CD8-positive, alpha-beta memory T cell (primary cell): ENCODE measurements at regions not wholly inside any gene's neighbourhood (a gene's known extent, or its start where the extent isn't known, plus 50 kb on each side); places are given as distances from the start of the nearest gene placed in this dataset.

Source experiments
- CTCF ChIA-PET: fragments of 350-600 bp; sonication (Branson Sonifier 250); formaldehyde crosslinking; loops from one replicate; lab custom pipeline; 2021; ENCODE audit warnings: antibody characterized with exemption; lab: Charles Lee
- POLR2A ChIA-PET: fragments of 350-600 bp; sonication (Branson Sonifier 250); formaldehyde crosslinking; loops from one replicate; lab custom pipeline; 2021; ENCODE audit warnings: antibody characterized with exemption; lab: Charles Lee
- DNase-seq, 5 donors: peaks; one replicate each; pipeline versions ENCODE4 v3.0.0 to v3.0.0-alpha.2; 2020 to 2022; ENCODE audit warnings: mixed read lengths in 1 of 5
- H3K27ac ChIP-seq: one replicate; pipeline ENCODE4 v1.7.0; 2013; ENCODE audit warnings: low read depth, mild to moderate bottlenecking, low read length, moderate library complexity
- H3K27me3 ChIP-seq: 2 replicates; pipeline ENCODE4 v1.7.0; 2013; ENCODE audit warnings: low read length, mild to moderate bottlenecking; ENCODE audit not compliant: insufficient read depth, poor library complexity, severe bottlenecking
- H3K36me3 ChIP-seq: 2 replicates; pipeline ENCODE4 v1.7.0; 2013; ENCODE audit warnings: mild to moderate bottlenecking, low read length, moderate library complexity; ENCODE audit not compliant: insufficient read depth
- H3K4me1 ChIP-seq: 2 replicates; pipeline ENCODE4 v1.7.0; 2013; ENCODE audit warnings: mild to moderate bottlenecking, low read length, moderate library complexity; ENCODE audit not compliant: insufficient read depth
- H3K4me3 ChIP-seq: 2 replicates; pipeline ENCODE4 v1.7.0; 2013; ENCODE audit warnings: mild to moderate bottlenecking, low read length
- H3K9me3 ChIP-seq: 2 replicates; pipeline ENCODE4 v1.7.0; 2013; ENCODE audit warnings: mild to moderate bottlenecking, low read length
- H3K27ac Mint-ChIP-seq, 8 donors: one replicate each; pipeline ENCODE4 v1.8.0; 2020 to 2021; ENCODE audit warnings: mixed read lengths in 8 of 8, mild to moderate bottlenecking in 6 of 8, inconsistent platforms in 3 of 8, moderate library complexity in 3 of 8
- H3K27me3 Mint-ChIP-seq, 2 donors: one replicate each; pipeline ENCODE4 v1.8.0; 2020 to 2021; ENCODE audit warnings: mixed read lengths in 2 of 2, mild to moderate bottlenecking in 1 of 2, moderate library complexity in 1 of 2
- H3K36me3 Mint-ChIP-seq, 3 donors: one replicate each; pipeline ENCODE4 v1.8.0; 2020 to 2021; ENCODE audit warnings: mixed read lengths in 3 of 3, inconsistent platforms in 1 of 3, mild to moderate bottlenecking in 1 of 3
- H3K4me1 Mint-ChIP-seq, 3 donors: one replicate each; pipeline ENCODE4 v1.8.0; 2020 to 2021; ENCODE audit warnings: mixed read lengths in 3 of 3, inconsistent platforms in 1 of 3, mild to moderate bottlenecking in 1 of 3
- H3K4me3 Mint-ChIP-seq, 7 donors: one replicate each; pipeline ENCODE4 v1.8.0; 2020 to 2021; ENCODE audit warnings: mixed read lengths in 7 of 7, mild to moderate bottlenecking in 6 of 7, moderate library complexity in 4 of 7, inconsistent platforms in 2 of 7
- H3K9me3 Mint-ChIP-seq, 5 donors: one replicate each; pipeline ENCODE4 v1.8.0; 2020 to 2022; ENCODE audit warnings: mixed read lengths in 5 of 5, mild to moderate bottlenecking in 3 of 5, moderate library complexity in 2 of 5, inconsistent platforms in 1 of 5

DNA sequence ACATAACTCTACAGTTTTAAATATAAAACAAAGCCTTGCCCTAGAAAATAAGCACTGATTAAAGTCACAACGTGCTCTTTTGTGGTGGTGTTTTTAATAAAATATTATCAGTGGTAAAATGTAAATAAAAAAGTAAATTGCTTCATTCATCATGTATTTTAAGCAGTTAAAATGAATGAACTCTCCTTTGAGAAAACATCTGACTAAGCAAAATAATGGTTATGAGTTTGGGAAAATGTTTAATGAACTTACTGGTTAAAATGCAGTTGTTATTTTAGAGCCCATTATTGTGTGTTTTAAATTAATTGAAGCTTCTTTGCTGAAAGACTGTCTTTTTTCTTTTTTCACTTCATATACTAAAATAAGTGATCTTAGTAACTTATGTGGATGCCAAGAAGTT is 1007.5 kb upstream of the ARRDC3 start:
- peaks cover 0 to 10% (median 4%) of the 10 kb centered on the region in 5 donors for H3K9me3 Mint-ChIP-seq
- H3K4me1 ChIP-seq = no peaks in the 10 kb centered on the region
- POLR2A ChIA-PET = no interaction called here
- H3K27ac ChIP-seq = no peak overlapping the region
- H3K4me1 Mint-ChIP-seq = no peaks in the 10 kb centered on the region
- no peak overlapping the region for H3K4me3 ChIP-seq
- no peak overlapping the region for H3K4me3 Mint-ChIP-seq
- H3K36me3 ChIP-seq = no peaks in the 10 kb centered on the region
- no peak for DNase-seq
- no peak overlapping the region for H3K27ac Mint-ChIP-seq
- H3K9me3 ChIP-seq = no peaks in the 10 kb centered on the region
- CTCF ChIA-PET = no interaction called here
- no peaks in the 10 kb centered on the region for H3K27me3 Mint-ChIP-seq
- H3K27me3 ChIP-seq = no peaks in the 10 kb centered on the region
- H3K36me3 Mint-ChIP-seq = no peaks in the 10 kb centered on the region

GRCh38 chr5:92380069-92380770 is 997.1 kb upstream of the ARRDC3 start:
- Mint-ChIP-seq H3K27ac (no peak overlapping the region), H3K36me3 (no peaks in the 10 kb centered on the region), H3K27me3 (no peaks in the 10 kb centered on the region), H3K4me3 (no peak overlapping the region), H3K4me1 (no peaks in the 10 kb centered on the region), H3K9me3 (peaks cover 0 to 14% (median 0%) of the 10 kb centered on the region in 5 donors)
- Histone ChIP-seq H3K4me3 (no peak overlapping the region), H3K27me3 (no peaks in the 10 kb centered on the region), H3K9me3 (no peaks in the 10 kb centered on the region), H3K4me1 (no peaks in the 10 kb centered on the region), H3K27ac (no peak overlapping the region), H3K36me3 (no peaks in the 10 kb centered on the region)
- ChIA-PET POLR2A (no interaction called here), CTCF (no interaction called here)
- DNase-seq = no peak

GRCh38 chr5:92378966-92379611 is 996.0 kb upstream of the ARRDC3 start:
- H3K36me3 ChIP-seq = no peaks in the 10 kb centered on the region
- DNase-seq = no peak
- no peaks in the 10 kb centered on the region for H3K27me3 Mint-ChIP-seq
- no peaks in the 10 kb centered on the region for H3K9me3 ChIP-seq
- H3K27me3 ChIP-seq = no peaks in the 10 kb centered on the region
- no peak overlapping the region for H3K4me3 Mint-ChIP-seq
- peaks cover 0 to 14% (median 0%) of the 10 kb centered on the region in 5 donors for H3K9me3 Mint-ChIP-seq
- no peaks in the 10 kb centered on the region for H3K36me3 Mint-ChIP-seq
- H3K4me1 ChIP-seq = no peaks in the 10 kb centered on the region
- H3K27ac ChIP-seq = no peak overlapping the region
- POLR2A ChIA-PET = no interaction called here
- no peak overlapping the region for H3K27ac Mint-ChIP-seq
- H3K4me3 ChIP-seq = no peak overlapping the region
- H3K4me1 Mint-ChIP-seq = no peaks in the 10 kb centered on the region
- CTCF ChIA-PET = no interaction called here

DNA sequence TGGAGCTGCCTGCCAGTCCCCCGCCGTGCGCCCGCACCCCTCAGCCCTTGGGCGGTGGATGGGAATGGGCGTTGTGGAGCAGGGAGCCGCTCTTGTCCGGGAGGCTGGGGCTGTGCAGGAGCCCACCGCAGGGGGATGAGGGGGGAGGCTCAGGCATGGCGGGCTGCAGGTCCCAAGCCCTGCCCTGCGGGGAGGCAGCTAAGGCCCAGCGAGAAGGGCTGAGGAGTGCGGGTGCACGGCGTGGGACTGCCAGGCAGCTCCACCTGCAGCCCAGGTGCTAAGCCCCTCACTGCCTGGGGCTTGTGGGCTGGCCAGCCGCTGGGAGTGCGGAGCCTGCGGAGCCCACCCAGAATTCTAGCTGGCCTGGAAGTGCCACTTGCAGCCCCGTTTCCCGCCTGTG is 991.7 kb upstream of the ARRDC3 start:
- POLR2A ChIA-PET = no interaction called here
- Mint-ChIP-seq H3K27ac (no peak overlapping the region), H3K4me1 (no peaks in the 10 kb centered on the region)

GRCh38 chr5:92372766-92373165 is 989.6 kb upstream of the ARRDC3 start:
- no peaks in the 10 kb centered on the region for H3K9me3 ChIP-seq
- no peak for DNase-seq
- Mint-ChIP-seq H3K4me3 (no peak overlapping the region), H3K27me3 (no peaks in the 10 kb centered on the region), H3K9me3 (peaks cover 3 to 16% (median 6%) of the 10 kb centered on the region in 5 donors), H3K27ac (no peak overlapping the region), H3K36me3 (no peaks in the 10 kb centered on the region), H3K4me1 (no peaks in the 10 kb centered on the region)
- H3K27ac ChIP-seq = no peak overlapping the region
- ChIA-PET POLR2A (no interaction called here), CTCF (no interaction called here)
- H3K4me3 ChIP-seq = no peak overlapping the region
- no peaks in the 10 kb centered on the region for H3K4me1 ChIP-seq
- no peaks in the 10 kb centered on the region for H3K27me3 ChIP-seq
- no peaks in the 10 kb centered on the region for H3K36me3 ChIP-seq

More for the DNA sequence above, 991.7 kb upstream of the ARRDC3 start:
- DNase-seq = peak in 1 of 5 donors; percentile 42
- H3K36me3 Mint-ChIP-seq = no peaks in the 10 kb centered on the region
- Histone ChIP-seq H3K27me3 (no peaks in the 10 kb centered on the region), H3K4me3 (no peak overlapping the region), H3K9me3 (no peaks in the 10 kb centered on the region), H3K4me1 (no peaks in the 10 kb centered on the region), H3K36me3 (no peaks in the 10 kb centered on the region), H3K27ac (no peak overlapping the region)
- no peak overlapping the region for H3K4me3 Mint-ChIP-seq
- H3K27me3 Mint-ChIP-seq = no peaks in the 10 kb centered on the region
- CTCF ChIA-PET = no interaction called here
- H3K9me3 Mint-ChIP-seq = peaks cover 0 to 9% (median 3%) of the 10 kb centered on the region in 5 donors

- no peaks in the 10 kb centered on the region for H3K4me1 ChIP-seq
- no peaks in the 10 kb centered on the region for H3K27me3 ChIP-seq
- no peak for DNase-seq
- no peaks in the 10 kb centered on the region for H3K4me1 Mint-ChIP-seq
- ChIA-PET POLR2A (no interaction called here), CTCF (no interaction called here)
- no peak overlapping the region for H3K27ac Mint-ChIP-seq
- no peak overlapping the region for H3K4me3 ChIP-seq
- no peaks in the 10 kb centered on the region for H3K27me3 Mint-ChIP-seq
- H3K36me3 ChIP-seq = no peaks in the 10 kb centered on the region
- peaks cover 3 to 22% (median 6%) of the 10 kb centered on the region in 5 donors for H3K9me3 Mint-ChIP-seq
- H3K27ac ChIP-seq = no peak overlapping the region
- no peaks in the 10 kb centered on the region for H3K36me3 Mint-ChIP-seq
- H3K9me3 ChIP-seq = no peaks in the 10 kb centered on the region
- H3K4me3 Mint-ChIP-seq = no peak overlapping the region
Measured at GRCh38 chr5:92371889-92372235, 988.7 kb upstream of the ARRDC3 start.

DNA sequence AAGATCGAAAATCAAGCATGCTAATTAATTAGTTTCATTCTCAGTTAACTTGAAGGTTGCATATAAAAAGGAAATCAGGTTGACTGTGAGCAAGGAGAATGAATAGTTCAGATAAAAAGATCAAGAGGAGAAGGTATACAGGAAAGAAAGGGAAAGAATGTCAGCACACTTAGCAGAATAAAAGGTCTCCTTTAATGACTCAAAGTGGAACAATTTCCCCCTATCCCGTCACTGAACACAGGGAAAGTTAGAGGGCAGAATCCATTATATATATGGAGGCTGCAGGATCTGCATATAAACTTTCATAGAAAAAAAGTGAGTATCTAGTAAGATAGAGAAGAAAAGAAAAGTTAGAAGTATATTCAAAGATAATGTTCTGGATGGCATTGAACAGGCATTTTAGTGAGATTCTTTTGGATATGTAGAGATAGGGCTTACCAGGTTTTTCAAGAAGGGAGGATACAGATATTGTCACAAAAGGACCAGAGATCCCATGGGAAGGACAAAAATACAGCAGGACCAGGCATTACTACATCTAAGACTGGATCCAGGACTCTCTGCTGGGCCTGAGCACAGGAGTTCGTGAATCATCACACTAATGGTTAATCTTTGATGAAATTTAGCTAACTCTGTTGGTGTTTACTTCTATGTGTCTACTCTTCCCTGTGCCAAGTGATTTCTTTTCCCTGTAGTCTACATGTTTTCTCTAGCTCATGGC is 988.2 kb upstream of the ARRDC3 start:
- H3K36me3 Mint-ChIP-seq = no peaks in the 10 kb centered on the region
- ChIA-PET POLR2A (no interaction called here), CTCF (no interaction called here)
- H3K27ac ChIP-seq = no peak overlapping the region
- H3K36me3 ChIP-seq = no peaks in the 10 kb centered on the region
- no peaks in the 10 kb centered on the region for H3K27me3 Mint-ChIP-seq
- H3K27ac Mint-ChIP-seq = no peak overlapping the region
- no peaks in the 10 kb centered on the region for H3K27me3 ChIP-seq
- H3K4me1 ChIP-seq = no peaks in the 10 kb centered on the region
- H3K4me3 Mint-ChIP-seq = no peak overlapping the region
- H3K4me3 ChIP-seq = no peak overlapping the region
- no peak for DNase-seq
- H3K9me3 ChIP-seq = no peaks in the 10 kb centered on the region
- H3K9me3 Mint-ChIP-seq = peaks cover 3 to 22% (median 6%) of the 10 kb centered on the region in 5 donors
- no peaks in the 10 kb centered on the region for H3K4me1 Mint-ChIP-seq

- Histone ChIP-seq H3K27me3 (no peaks in the 10 kb centered on the region), H3K9me3 (no peaks in the 10 kb centered on the region), H3K36me3 (no peaks in the 10 kb centered on the region), H3K4me3 (no peak overlapping the region), H3K27ac (no peak overlapping the region), H3K4me1 (no peaks in the 10 kb centered on the region)
- Mint-ChIP-seq H3K4me3 (no peak overlapping the region), H3K9me3 (peaks cover 4 to 30% (median 7%) of the 10 kb centered on the region in 5 donors), H3K27ac (no peak overlapping the region), H3K27me3 (no peaks in the 10 kb centered on the region), H3K36me3 (no peaks in the 10 kb centered on the region), H3K4me1 (no peaks in the 10 kb centered on the region)
- DNase-seq = no peak
- ChIA-PET CTCF (no interaction called here), POLR2A (no interaction called here)
Measured at GRCh38 chr5:92370032-92370431, 986.9 kb upstream of the ARRDC3 start.
